ENCODE measurements at regions not wholly inside any gene's neighbourhood (a gene's known extent, or its start where the extent isn't known, plus 50 kb on each side); places are given as distances from the start of the nearest gene placed in this dataset.

GRCh38 chr2:200230716-200231115 lies 75.8 kb upstream of the SPATS2L start:
- H3K36me3 ChIP-seq (ENCODE audit: control insufficient read depth in 2 of 2, insufficient read depth in 2 of 2, low read length in 2 of 2): no peaks in the 10 kb centered on the region
- H3K27me3 ChIP-seq (ENCODE audit: control insufficient read depth in 2 of 2, insufficient read depth in 2 of 2, low read length in 2 of 2): no peaks in the 10 kb centered on the region
- no peak overlapping the region for H3K4me3 ChIP-seq (ENCODE audit: low read length in 2 of 2)
- H3K27ac ChIP-seq (ENCODE audit: low read depth in 2 of 2, low read length in 2 of 2): no peak overlapping the region
- no peak overlapping the region for H3K9ac ChIP-seq (ENCODE audit: low read depth in 1 of 2, low read length in 2 of 2)
- H3K9me3 ChIP-seq (ENCODE audit: control insufficient read depth in 2 of 2, low read length in 2 of 2): no peaks in the 10 kb centered on the region
- H3K4me1 ChIP-seq (ENCODE audit: control insufficient read depth in 2 of 2, insufficient read depth in 2 of 2, low read length in 2 of 2): no peaks in the 10 kb centered on the region

- Histone ChIP-seq H3K36me3 (ENCODE audit: control insufficient read depth in 2 of 2, insufficient read depth in 2 of 2, low read length in 2 of 2) (no peaks in the 10 kb centered on the region), H3K27ac (ENCODE audit: low read depth in 2 of 2, low read length in 2 of 2) (no peak overlapping the region), H3K4me1 (ENCODE audit: control insufficient read depth in 2 of 2, insufficient read depth in 2 of 2, low read length in 2 of 2) (no peaks in the 10 kb centered on the region), H3K9me3 (ENCODE audit: control insufficient read depth in 2 of 2, low read length in 2 of 2) (no peaks in the 10 kb centered on the region), H3K4me3 (ENCODE audit: low read length in 2 of 2) (no peak overlapping the region), H3K9ac (ENCODE audit: low read depth in 1 of 2, low read length in 2 of 2) (no peak overlapping the region), H3K27me3 (ENCODE audit: control insufficient read depth in 2 of 2, insufficient read depth in 2 of 2, low read length in 2 of 2) (no peaks in the 10 kb centered on the region)
Observed at GRCh38 chr2:200235533-200235932, 71.0 kb upstream of the SPATS2L start.

DNA sequence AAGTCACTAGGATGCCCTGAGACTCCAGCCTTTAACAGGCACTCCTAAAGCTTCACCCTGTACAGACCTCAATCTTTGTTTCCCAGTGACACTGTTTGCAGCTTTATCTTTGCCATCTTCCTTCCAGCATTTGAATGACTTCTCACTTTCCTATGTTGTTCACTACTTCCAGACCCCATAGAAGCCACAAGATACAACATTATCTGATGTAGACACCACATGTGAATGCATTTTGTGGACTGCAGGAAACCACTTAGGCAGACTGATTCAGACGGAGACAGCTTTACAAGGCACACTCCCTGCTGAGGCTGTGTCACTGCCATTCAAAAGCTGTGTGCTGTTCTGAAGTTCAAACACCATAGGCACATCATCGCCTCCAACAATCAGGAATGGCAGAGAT lies 67.3 kb upstream of the SPATS2L start:
- no peaks in the 10 kb centered on the region for H3K27me3 ChIP-seq (ENCODE audit: control insufficient read depth in 2 of 2, insufficient read depth in 2 of 2, low read length in 2 of 2)
- H3K36me3 ChIP-seq (ENCODE audit: control insufficient read depth in 2 of 2, insufficient read depth in 2 of 2, low read length in 2 of 2): no peaks in the 10 kb centered on the region
- H3K9ac ChIP-seq (ENCODE audit: low read depth in 1 of 2, low read length in 2 of 2): no peak overlapping the region
- no peaks in the 10 kb centered on the region for H3K9me3 ChIP-seq (ENCODE audit: control insufficient read depth in 2 of 2, low read length in 2 of 2)
- no peak overlapping the region for H3K4me3 ChIP-seq (ENCODE audit: low read length in 2 of 2)
- no peak overlapping the region for H3K27ac ChIP-seq (ENCODE audit: low read depth in 2 of 2, low read length in 2 of 2)
- no peaks in the 10 kb centered on the region for H3K4me1 ChIP-seq (ENCODE audit: control insufficient read depth in 2 of 2, insufficient read depth in 2 of 2, low read length in 2 of 2)

DNA sequence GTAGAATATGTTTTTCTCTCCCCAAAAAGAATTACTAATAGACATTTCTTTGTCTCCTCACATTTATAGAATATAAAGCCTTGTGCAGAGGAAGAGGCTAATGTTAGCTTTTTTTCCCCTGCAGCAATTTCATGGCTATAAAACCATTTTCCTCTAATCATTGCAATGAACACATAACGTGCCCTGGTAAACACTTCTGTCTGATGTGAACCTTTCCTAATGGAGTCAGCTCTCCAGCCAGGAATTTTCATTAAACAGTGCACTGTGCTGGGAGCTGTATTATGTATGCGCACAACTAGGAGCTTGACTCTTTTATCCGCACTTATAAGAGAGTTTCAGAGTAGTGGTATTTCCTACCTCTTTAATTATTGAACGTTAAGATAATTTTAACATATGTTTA lies 63.9 kb upstream of the SPATS2L start:
- Histone ChIP-seq H3K27ac (ENCODE audit: low read depth in 2 of 2, low read length in 2 of 2) (no peak overlapping the region), H3K4me3 (ENCODE audit: low read length in 2 of 2) (no peak overlapping the region), H3K9me3 (ENCODE audit: control insufficient read depth in 2 of 2, low read length in 2 of 2) (no peaks in the 10 kb centered on the region), H3K36me3 (ENCODE audit: control insufficient read depth in 2 of 2, insufficient read depth in 2 of 2, low read length in 2 of 2) (no peaks in the 10 kb centered on the region), H3K4me1 (ENCODE audit: control insufficient read depth in 2 of 2, insufficient read depth in 2 of 2, low read length in 2 of 2) (no peaks in the 10 kb centered on the region), H3K9ac (ENCODE audit: low read depth in 1 of 2, low read length in 2 of 2) (no peak overlapping the region), H3K27me3 (ENCODE audit: control insufficient read depth in 2 of 2, insufficient read depth in 2 of 2, low read length in 2 of 2) (no peaks in the 10 kb centered on the region)

GRCh38 chr2:200243441-200243840 lies 63.1 kb upstream of the SPATS2L start:
- H3K36me3 ChIP-seq (ENCODE audit: control insufficient read depth in 2 of 2, insufficient read depth in 2 of 2, low read length in 2 of 2): no peaks in the 10 kb centered on the region
- H3K4me1 ChIP-seq (ENCODE audit: control insufficient read depth in 2 of 2, insufficient read depth in 2 of 2, low read length in 2 of 2): no peaks in the 10 kb centered on the region
- H3K27ac ChIP-seq (ENCODE audit: low read depth in 2 of 2, low read length in 2 of 2): no peak overlapping the region
- no peak overlapping the region for H3K9ac ChIP-seq (ENCODE audit: low read depth in 1 of 2, low read length in 2 of 2)
- H3K27me3 ChIP-seq (ENCODE audit: control insufficient read depth in 2 of 2, insufficient read depth in 2 of 2, low read length in 2 of 2): no peaks in the 10 kb centered on the region
- no peaks in the 10 kb centered on the region for H3K9me3 ChIP-seq (ENCODE audit: control insufficient read depth in 2 of 2, low read length in 2 of 2)
- H3K4me3 ChIP-seq (ENCODE audit: low read length in 2 of 2): no peak overlapping the region

DNA sequence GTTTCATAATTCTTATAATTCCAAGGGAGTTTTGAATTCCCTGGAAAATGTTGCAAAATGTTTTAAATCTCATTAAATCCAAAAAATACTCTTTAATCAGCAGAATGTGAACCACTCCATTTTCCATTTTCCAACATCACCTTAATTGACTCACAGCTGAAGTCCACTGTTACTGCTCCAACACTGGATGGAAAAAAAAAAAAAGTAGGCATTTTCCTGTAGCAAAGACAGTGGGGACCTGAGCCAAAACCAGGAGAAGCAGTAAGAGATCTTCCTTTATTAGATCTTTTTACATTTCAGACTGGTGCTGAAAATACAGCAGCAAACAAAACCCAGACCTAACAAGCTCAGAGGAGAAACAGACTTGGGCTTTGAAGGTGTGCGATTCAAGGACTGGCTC lies 62.4 kb upstream of the SPATS2L start:
- Histone ChIP-seq H3K4me1 (ENCODE audit: control insufficient read depth in 2 of 2, insufficient read depth in 2 of 2, low read length in 2 of 2) (no peaks in the 10 kb centered on the region), H3K36me3 (ENCODE audit: control insufficient read depth in 2 of 2, insufficient read depth in 2 of 2, low read length in 2 of 2) (no peaks in the 10 kb centered on the region), H3K27ac (ENCODE audit: low read depth in 2 of 2, low read length in 2 of 2) (no peak overlapping the region), H3K9ac (ENCODE audit: low read depth in 1 of 2, low read length in 2 of 2) (no peak overlapping the region), H3K9me3 (ENCODE audit: control insufficient read depth in 2 of 2, low read length in 2 of 2) (no peaks in the 10 kb centered on the region), H3K4me3 (ENCODE audit: low read length in 2 of 2) (no peak overlapping the region), H3K27me3 (ENCODE audit: control insufficient read depth in 2 of 2, insufficient read depth in 2 of 2, low read length in 2 of 2) (no peaks in the 10 kb centered on the region)

DNA sequence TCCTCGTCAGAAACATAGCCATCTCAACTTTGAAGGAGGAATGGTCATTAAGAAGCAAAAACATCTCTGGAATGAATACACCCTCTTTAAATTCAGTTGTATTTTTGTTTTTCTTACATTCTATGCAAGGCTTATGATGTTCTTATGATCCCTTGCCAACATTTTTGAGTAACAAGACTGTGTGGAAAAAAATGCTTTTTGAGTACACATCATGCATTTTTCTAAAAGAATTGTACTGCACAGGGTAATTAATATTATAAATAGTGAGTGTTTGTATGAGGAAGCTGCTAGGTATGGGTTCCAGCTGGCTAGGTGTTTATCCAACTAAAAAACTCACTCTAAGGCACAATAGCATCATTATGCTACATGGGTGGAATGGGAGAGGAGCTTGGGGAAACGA lies 59.0 kb upstream of the SPATS2L start:
- no peak overlapping the region for H3K27ac ChIP-seq (ENCODE audit: low read depth in 2 of 2, low read length in 2 of 2)
- H3K27me3 ChIP-seq (ENCODE audit: control insufficient read depth in 2 of 2, insufficient read depth in 2 of 2, low read length in 2 of 2): no peaks in the 10 kb centered on the region
- no peaks in the 10 kb centered on the region for H3K4me1 ChIP-seq (ENCODE audit: control insufficient read depth in 2 of 2, insufficient read depth in 2 of 2, low read length in 2 of 2)
- H3K9ac ChIP-seq (ENCODE audit: low read depth in 1 of 2, low read length in 2 of 2): no peak overlapping the region
- H3K9me3 ChIP-seq (ENCODE audit: control insufficient read depth in 2 of 2, low read length in 2 of 2): no peaks in the 10 kb centered on the region
- no peaks in the 10 kb centered on the region for H3K36me3 ChIP-seq (ENCODE audit: control insufficient read depth in 2 of 2, insufficient read depth in 2 of 2, low read length in 2 of 2)
- no peak overlapping the region for H3K4me3 ChIP-seq (ENCODE audit: low read length in 2 of 2)

GRCh38 chr2:200252265-200253067 lies 54.0 kb upstream of the SPATS2L start:
- no peak overlapping the region for H3K27ac ChIP-seq (ENCODE audit: low read depth in 2 of 2, low read length in 2 of 2)
- no peaks in the 10 kb centered on the region for H3K9me3 ChIP-seq (ENCODE audit: control insufficient read depth in 2 of 2, low read length in 2 of 2)
- peaks cover 0 to 2% of the 10 kb centered on the region in 2 donors for H3K4me1 ChIP-seq (ENCODE audit: control insufficient read depth in 2 of 2, insufficient read depth in 2 of 2, low read length in 2 of 2)
- H3K9ac ChIP-seq (ENCODE audit: low read depth in 1 of 2, low read length in 2 of 2): no peak overlapping the region
- H3K27me3 ChIP-seq (ENCODE audit: control insufficient read depth in 2 of 2, insufficient read depth in 2 of 2, low read length in 2 of 2): no peaks in the 10 kb centered on the region
- H3K4me3 ChIP-seq (ENCODE audit: low read length in 2 of 2): no peak overlapping the region
- H3K36me3 ChIP-seq (ENCODE audit: control insufficient read depth in 2 of 2, insufficient read depth in 2 of 2, low read length in 2 of 2): no peaks in the 10 kb centered on the region

DNA sequence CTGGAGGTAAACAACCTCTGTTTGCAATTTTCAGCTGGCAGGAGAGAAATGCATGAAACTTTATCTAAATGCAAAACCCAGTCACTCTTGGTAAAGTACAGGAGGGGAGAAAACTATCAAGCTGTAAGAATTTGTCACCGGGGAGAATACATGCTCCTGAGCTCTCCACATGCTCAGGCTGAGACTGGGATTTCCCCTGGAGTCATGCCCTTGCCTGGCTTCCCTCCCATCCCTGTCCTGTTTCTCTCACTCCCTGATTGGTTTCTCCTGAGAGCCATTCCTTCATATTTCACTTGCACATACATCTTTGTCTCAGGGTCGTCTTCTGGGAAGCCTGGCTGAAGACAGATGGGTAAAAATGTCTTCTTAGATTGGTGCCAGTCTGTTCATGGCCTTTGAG lies 52.9 kb upstream of the SPATS2L start:
- H3K27me3 ChIP-seq (ENCODE audit: control insufficient read depth in 2 of 2, insufficient read depth in 2 of 2, low read length in 2 of 2): no peaks in the 10 kb centered on the region
- no peaks in the 10 kb centered on the region for H3K36me3 ChIP-seq (ENCODE audit: control insufficient read depth in 2 of 2, insufficient read depth in 2 of 2, low read length in 2 of 2)
- H3K4me3 ChIP-seq (ENCODE audit: low read length in 2 of 2): no peak overlapping the region
- H3K4me1 ChIP-seq (ENCODE audit: control insufficient read depth in 2 of 2, insufficient read depth in 2 of 2, low read length in 2 of 2): peaks cover 0 to 2% of the 10 kb centered on the region in 2 donors
- no peak overlapping the region for H3K27ac ChIP-seq (ENCODE audit: low read depth in 2 of 2, low read length in 2 of 2)
- H3K9me3 ChIP-seq (ENCODE audit: control insufficient read depth in 2 of 2, low read length in 2 of 2): no peaks in the 10 kb centered on the region
- H3K9ac ChIP-seq (ENCODE audit: low read depth in 1 of 2, low read length in 2 of 2): no peak overlapping the region

DNA sequence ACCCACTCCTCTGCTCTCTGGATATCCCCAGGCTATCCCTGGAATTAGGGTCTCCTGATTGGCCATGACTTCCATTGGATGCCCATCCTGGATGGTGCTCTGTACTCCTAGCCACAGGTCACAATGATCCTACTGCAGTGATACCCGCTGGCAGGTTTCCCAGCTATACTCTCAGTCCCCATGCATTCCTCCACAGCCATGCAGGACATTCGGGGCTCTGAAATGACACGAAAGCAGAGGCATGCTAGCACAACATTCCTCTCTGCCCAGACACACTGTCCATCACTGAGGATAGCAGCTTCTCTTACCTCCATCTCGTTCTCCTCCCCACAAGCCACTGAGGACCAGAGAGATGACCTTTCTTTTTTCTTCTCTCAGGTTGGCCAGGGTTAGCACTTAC lies 51.7 kb upstream of the SPATS2L start:
- Histone ChIP-seq H3K4me3 (ENCODE audit: low read length in 2 of 2) (no peak overlapping the region), H3K9me3 (ENCODE audit: control insufficient read depth in 2 of 2, low read length in 2 of 2) (no peaks in the 10 kb centered on the region), H3K27me3 (ENCODE audit: control insufficient read depth in 2 of 2, insufficient read depth in 2 of 2, low read length in 2 of 2) (no peaks in the 10 kb centered on the region), H3K9ac (ENCODE audit: low read depth in 1 of 2, low read length in 2 of 2) (no peak overlapping the region), H3K27ac (ENCODE audit: low read depth in 2 of 2, low read length in 2 of 2) (no peak overlapping the region), H3K4me1 (ENCODE audit: control insufficient read depth in 2 of 2, insufficient read depth in 2 of 2, low read length in 2 of 2) (peaks cover 0 to 2% of the 10 kb centered on the region in 2 donors), H3K36me3 (ENCODE audit: control insufficient read depth in 2 of 2, insufficient read depth in 2 of 2, low read length in 2 of 2) (no peaks in the 10 kb centered on the region)
